Muscle of leg (tissue), 3 donors: ENCODE measurements at regions not wholly inside any gene's neighbourhood (a gene's known extent, or its start where the extent isn't known, plus 50 kb on each side); places are given as distances from the start of the nearest gene placed in this dataset.

Experiments used
- DNase-seq: peaks from one replicate; pipeline ENCODE4 v3.0.0; 2013
- H3K27ac ChIP-seq: one replicate; pipeline ENCODE4 v1.5.1; 2013; ENCODE audit warnings: mild to moderate bottlenecking, low read length, control low read depth
- H3K27me3 ChIP-seq: one replicate; pipeline ENCODE4 v1.6.1; 2013; ENCODE audit warnings: low read length; ENCODE audit not compliant: control insufficient read depth, insufficient read depth
- H3K36me3 ChIP-seq: one replicate; pipeline ENCODE4 v1.6.1; 2013; ENCODE audit warnings: low read length; ENCODE audit not compliant: control insufficient read depth, insufficient read depth
- H3K4me1 ChIP-seq: one replicate; pipeline ENCODE4 v1.6.1; 2013; ENCODE audit warnings: low read length; ENCODE audit not compliant: control insufficient read depth, insufficient read depth
- H3K4me3 ChIP-seq: one replicate; pipeline ENCODE4 v1.5.1; 2013; ENCODE audit warnings: low read length, control low read depth
- H3K9me3 ChIP-seq: replicated peaks from 2 replicates; pipeline ENCODE4 v1.6.1; 2013; ENCODE audit warnings: low read depth, low read length; ENCODE audit not compliant: control insufficient read depth
- WGBS: methylation state at CpG from one replicate; pipeline ENCODE4 v1.1.5; 2013; ENCODE audit warnings: missing lambda C conversion rate; ENCODE audit not compliant: insufficient coverage; 5-methylcytosine and 5-hydroxymethylcytosine counted together

- no CpG with 5 or more reads among the region's 4 CpGs for WGBS
- no peak overlapping the region for H3K4me3 ChIP-seq
- H3K9me3 ChIP-seq: no peaks in the 10 kb centered on the region
- H3K27me3 ChIP-seq: no peaks in the 10 kb centered on the region
- H3K27ac ChIP-seq: no peak overlapping the region
- no peaks in the 10 kb centered on the region for H3K4me1 ChIP-seq
- no peak for DNase-seq
- H3K36me3 ChIP-seq: no peaks in the 10 kb centered on the region
Measured at GRCh38 chr3:36631549-36631948, 132.8 kb downstream of the DCLK3 start.

DNA sequence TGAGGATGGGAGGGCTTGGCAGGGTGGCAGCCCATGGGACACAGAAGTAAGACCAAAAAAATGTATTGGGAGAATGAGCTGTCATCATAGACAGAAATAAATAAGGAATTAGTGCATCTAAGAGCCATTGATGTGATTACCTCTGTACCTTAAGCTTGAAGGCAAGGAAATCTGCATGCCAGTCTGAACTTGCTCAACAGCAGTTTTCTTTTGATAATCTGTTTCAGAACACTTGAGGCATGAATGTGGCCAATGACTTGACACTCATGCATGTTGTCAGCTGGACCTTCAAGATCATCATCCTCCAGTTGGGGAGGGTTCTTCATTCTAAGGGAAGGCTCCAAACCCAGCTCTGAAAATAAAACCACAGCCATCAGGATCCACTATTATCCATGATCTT lies 148.5 kb downstream of the DCLK3 start:
- H3K4me3 ChIP-seq: no peak overlapping the region
- no peak for DNase-seq
- H3K4me1 ChIP-seq: no peaks in the 10 kb centered on the region
- no peaks in the 10 kb centered on the region for H3K27me3 ChIP-seq
- H3K27ac ChIP-seq: no peak overlapping the region
- H3K36me3 ChIP-seq: no peaks in the 10 kb centered on the region
- no peaks in the 10 kb centered on the region for H3K9me3 ChIP-seq

DNA sequence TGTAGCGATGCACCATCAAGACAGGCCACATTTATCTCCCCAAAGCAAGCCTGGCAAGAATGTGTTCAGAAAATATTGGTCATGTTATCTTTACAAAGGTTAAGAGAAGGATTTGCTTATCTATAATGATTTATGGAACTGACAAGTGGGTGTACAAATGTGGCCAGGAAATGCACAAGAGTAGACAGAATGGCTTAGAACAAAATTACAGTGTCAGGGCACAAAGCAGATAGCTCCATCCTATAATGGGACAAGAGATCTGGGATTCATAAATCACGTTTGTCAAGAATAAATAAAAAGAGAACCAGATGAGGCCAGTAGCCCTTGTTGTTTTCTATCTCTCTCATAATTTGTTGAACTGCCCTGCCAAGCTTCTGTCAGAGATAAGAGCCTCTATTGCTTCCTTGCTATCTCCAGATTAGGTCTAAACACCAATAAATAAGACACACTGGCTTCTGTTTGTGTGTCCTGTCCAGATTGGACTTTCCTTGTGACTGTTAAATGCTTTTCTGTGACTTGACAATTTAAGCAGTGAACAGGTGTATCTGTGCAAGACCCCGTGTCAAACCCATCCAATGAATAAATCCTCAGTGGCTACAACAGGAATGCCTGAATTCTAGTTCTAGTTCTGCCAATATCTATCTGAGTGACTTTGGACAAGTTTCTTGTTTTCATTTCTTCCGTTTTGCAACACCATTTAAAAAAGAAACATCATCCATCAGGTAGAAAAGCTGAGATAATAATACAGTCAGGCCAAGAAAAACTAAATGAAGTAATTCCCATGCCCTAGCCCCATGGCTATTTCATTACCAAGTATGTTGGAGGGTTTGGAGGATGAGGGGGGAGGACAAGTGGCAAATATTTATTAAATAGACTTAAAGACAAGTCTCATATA lies 157.2 kb downstream of the DCLK3 start:
- Histone ChIP-seq H3K36me3 (no peaks in the 10 kb centered on the region), H3K4me1 (no peaks in the 10 kb centered on the region), H3K27me3 (no peaks in the 10 kb centered on the region), H3K27ac (no peak overlapping the region), H3K9me3 (no peaks in the 10 kb centered on the region), H3K4me3 (no peak overlapping the region)
- no peak for DNase-seq
- WGBS: no CpG with 5 or more reads among the region's 4 CpGs

DNA sequence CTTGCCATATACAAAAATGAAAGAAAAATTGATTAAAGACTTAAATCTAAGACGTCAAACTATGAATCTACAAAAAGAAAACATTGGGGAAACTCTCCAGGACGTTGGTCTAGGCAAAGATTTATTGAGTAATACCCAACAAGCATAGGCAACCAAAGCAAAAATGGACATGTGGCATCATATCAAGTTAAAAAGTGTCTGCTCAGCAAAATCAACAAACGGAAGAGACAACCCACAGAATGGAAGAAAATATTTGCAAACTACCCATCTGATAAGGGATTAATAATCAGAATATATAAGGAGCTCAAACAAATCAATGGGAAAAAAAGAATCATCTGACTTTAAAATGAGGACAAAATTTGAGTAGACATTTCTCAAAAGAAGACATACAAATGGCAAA lies 160.9 kb downstream of the DCLK3 start:
- DNase-seq: no peak
- WGBS: no CpG with 5 or more reads among the region's 3 CpGs

GRCh38 chr3:36600404-36600803 lies 163.9 kb downstream of the DCLK3 start:
- no peak overlapping the region for H3K27ac ChIP-seq
- H3K36me3 ChIP-seq: no peaks in the 10 kb centered on the region
- no peaks in the 10 kb centered on the region for H3K27me3 ChIP-seq
- no peaks in the 10 kb centered on the region for H3K4me1 ChIP-seq
- no peak overlapping the region for H3K4me3 ChIP-seq
- no CpG with 5 or more reads among the region's 3 CpGs for WGBS
- DNase-seq: no peak
- no peaks in the 10 kb centered on the region for H3K9me3 ChIP-seq

More for the DNA sequence above, 160.9 kb downstream of the DCLK3 start:
- no peaks in the 10 kb centered on the region for H3K4me1 ChIP-seq
- H3K4me3 ChIP-seq: no peak overlapping the region
- H3K27ac ChIP-seq: no peak overlapping the region
- H3K9me3 ChIP-seq: no peaks in the 10 kb centered on the region
- no peaks in the 10 kb centered on the region for H3K27me3 ChIP-seq
- H3K36me3 ChIP-seq: no peaks in the 10 kb centered on the region
